AG04449 (cell line): ENCODE measurements at regions not wholly inside any gene's neighbourhood (a gene's known extent, or its start where the extent isn't known, plus 50 kb on each side); places are given as distances from the start of the nearest gene placed in this dataset.
"Not testable (repeated sequence)": the region's sequence is repeated elsewhere in the genome, so short reads cannot be mapped to it uniquely, and the experiment has no call there.

Experiments
- CTCF ChIA-PET: fragments of 350-600 bp; formaldehyde crosslinking; extraction: SDS; loops from one replicate; lab custom pipeline; 2021; ENCODE audit warnings: antibody characterized with exemption; lab: Yijun Ruan, JAX
- POLR2A ChIA-PET: fragments of 400-600, 350-600 bp; formaldehyde crosslinking; extraction: SDS; loops from one replicate; lab custom pipeline; 2020; ENCODE audit warnings: antibody characterized with exemption, inconsistent platforms; lab: Yijun Ruan, JAX
- DNase-seq: peaks from one replicate; pipeline ENCODE4 v3.0.0-alpha.2; 2010; ENCODE audit warnings: low read depth, low spot score
- H3K4me3 ChIP-seq: 2 replicates; pipeline ENCODE4 v1.5.1; 2011; ENCODE audit warnings: low read depth, mild to moderate bottlenecking, control low read depth, low read length
- CTCF ChIP-seq: IDR thresholded peaks from one replicate; pipeline ENCODE4 v1.5.1; 2011; ENCODE audit warnings: mild to moderate bottlenecking, moderate library complexity, low read length, control low read depth, inconsistent platforms; ENCODE audit not compliant: insufficient read depth; ENCODE audit errors: missing control alignments

- ChIA-PET CTCF (interaction anchor here (0.6 kb wide), 1 partner anchor 180 kb away, joined by 3 read pairs; no protein-coding TSS in a partner anchor), POLR2A (interaction anchor here (0.7 kb wide), 1 partner anchor 294 kb away, joined by 4 read pairs; no protein-coding TSS in a partner anchor)
- no peak for DNase-seq
- no peak for TF ChIP-seq CTCF
- no peak overlapping the region for H3K4me3 ChIP-seq
These were observed 756.7 kb upstream of the RGMB start for GRCh38 chr5:98016771-98017170.

- H3K4me3 ChIP-seq, CTCF ChIA-PET, POLR2A ChIA-PET, DNase-seq: not testable (repeated sequence)
These were observed 743.2 kb upstream of the RGMB start for GRCh38 chr5:98030273-98030672.

- DNase-seq, CTCF ChIA-PET, H3K4me3 ChIP-seq, POLR2A ChIA-PET: not testable (repeated sequence)
These were observed 742.4 kb upstream of the RGMB start for GRCh38 chr5:98031036-98031435.

- ChIA-PET POLR2A (no interaction called here), CTCF (no interaction called here)
- no peak for TF ChIP-seq CTCF
- no peak for DNase-seq
- no peak overlapping the region for H3K4me3 ChIP-seq
These were observed 742.0 kb upstream of the RGMB start for GRCh38 chr5:98031496-98031895.

GRCh38 chr5:98031926-98032325, 741.5 kb upstream of the RGMB start:
- TF ChIP-seq CTCF: no peak
- ChIA-PET CTCF (no interaction called here), POLR2A (no interaction called here)
- H3K4me3 ChIP-seq: no peak overlapping the region
- DNase-seq: no peak

- ChIA-PET POLR2A (no interaction called here), CTCF (no interaction called here)
- TF ChIP-seq CTCF: no peak
- no peak for DNase-seq
- no peak overlapping the region for H3K4me3 ChIP-seq
These were observed 731.8 kb upstream of the RGMB start for GRCh38 chr5:98041661-98042060.

GRCh38 chr5:98042521-98042920, 730.9 kb upstream of the RGMB start:
- no peak for TF ChIP-seq CTCF
- no peak overlapping the region for H3K4me3 ChIP-seq
- POLR2A ChIA-PET: no interaction called here
- CTCF ChIA-PET: no interaction called here
- DNase-seq: no peak

GRCh38 chr5:98042961-98043360, 730.5 kb upstream of the RGMB start:
- TF ChIP-seq CTCF: no peak
- H3K4me3 ChIP-seq: no peak overlapping the region
- ChIA-PET CTCF (no interaction called here), POLR2A (no interaction called here)
- no peak for DNase-seq
